LoVo (cell line): ENCODE measurements at regions not wholly inside any gene's neighbourhood (a gene's known extent, or its start where the extent isn't known, plus 50 kb on each side); places are given as distances from the start of the nearest gene placed in this dataset.
"Not testable (repeated sequence)": the region's sequence is repeated elsewhere in the genome, so short reads cannot be mapped to it uniquely, and the experiment has no call there.

Experiments used
- DNase-seq: peaks from one replicate; pipeline ENCODE4 v3.0.0-alpha.2; 2016; ENCODE audit warnings: low spot score

- DNase-seq: no peak
Observed at GRCh38 chr3:24687671-24688070, 193.0 kb upstream of the THRB start.

GRCh38 chr3:24688446-24689148, 193.9 kb upstream of the THRB start:
- no peak for DNase-seq

- DNase-seq: no peak
Observed at GRCh38 chr3:24689353-24689752, 194.7 kb upstream of the THRB start.

GRCh38 chr3:24690777-24691176, 196.1 kb upstream of the THRB start:
- DNase-seq: no peak

- DNase-seq: not testable (repeated sequence)
Observed at GRCh38 chr3:24699078-24699477, 204.4 kb upstream of the THRB start.

- peak; percentile 28 for DNase-seq
Observed at GRCh38 chr3:24704496-24704895, 209.8 kb upstream of the THRB start.

GRCh38 chr3:24707936-24708335, 213.3 kb upstream of the THRB start:
- DNase-seq: no peak

- DNase-seq: no peak
Observed at GRCh38 chr3:24709956-24710355, 215.3 kb upstream of the THRB start.

- DNase-seq: no peak
Observed at GRCh38 chr3:24713516-24713915, 218.9 kb upstream of the THRB start.

GRCh38 chr3:24714436-24714835, 219.8 kb upstream of the THRB start:
- no peak for DNase-seq

GRCh38 chr3:24715171-24715792, 220.6 kb upstream of the THRB start:
- DNase-seq: no peak

- no peak for DNase-seq
Observed at GRCh38 chr3:24722087-24722486, 227.4 kb upstream of the THRB start.

GRCh38 chr3:24725514-24726255, 231.0 kb upstream of the THRB start:
- no peak for DNase-seq

GRCh38 chr3:24726423-24726822, 231.8 kb upstream of the THRB start:
- DNase-seq: no peak

- no peak for DNase-seq
Observed at GRCh38 chr3:24730173-24730572, 235.5 kb upstream of the THRB start.

GRCh38 chr3:24734019-24734418, 239.4 kb upstream of the THRB start:
- DNase-seq: no peak

- no peak for DNase-seq
Observed at GRCh38 chr3:24736701-24737100, 242.1 kb upstream of the THRB start.

GRCh38 chr3:24740326-24740725, 245.7 kb upstream of the THRB start:
- DNase-seq: no peak

- no peak for DNase-seq
Observed at GRCh38 chr3:24741506-24741905, 246.9 kb upstream of the THRB start.

- no peak for DNase-seq
Observed at GRCh38 chr3:24748520-24748919, 253.9 kb upstream of the THRB start.

GRCh38 chr3:24751020-24751419, 256.4 kb upstream of the THRB start:
- DNase-seq: no peak

GRCh38 chr3:24756101-24756888, 261.6 kb upstream of the THRB start:
- DNase-seq: no peak
